SK-N-DZ (cell line): ENCODE measurements at regions not wholly inside any gene's neighbourhood (a gene's known extent, or its start where the extent isn't known, plus 50 kb on each side); places are given as distances from the start of the nearest gene placed in this dataset.
"Not testable (repeated sequence)": the region's sequence is repeated elsewhere in the genome, so short reads cannot be mapped to it uniquely, and the experiment has no call there.

Source experiments
- DNase-seq: peaks from one replicate; pipeline ENCODE4 v3.0.0-alpha.2; 2015; ENCODE audit warnings: low spot score

DNA sequence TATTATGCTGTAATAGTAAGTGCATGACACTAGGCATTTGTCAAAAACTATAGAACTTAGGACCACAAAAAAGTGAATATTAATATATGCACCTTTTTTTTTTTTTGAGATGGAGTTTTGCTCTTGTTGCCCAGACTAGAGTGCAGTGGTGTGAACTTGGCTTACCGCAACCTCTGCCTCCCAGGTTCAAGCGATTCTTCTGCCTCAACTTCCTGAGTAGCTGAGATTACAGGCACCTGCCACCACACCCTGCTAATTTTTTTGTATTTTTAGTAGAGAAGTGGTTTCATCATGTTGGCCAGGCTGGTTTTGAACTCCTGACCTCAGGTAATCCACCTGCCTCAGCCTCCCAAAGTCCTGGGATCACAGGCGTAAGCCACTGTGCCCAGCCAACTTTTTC, 2315.2 kb upstream of the ACO1 start:
- not testable (repeated sequence) for DNase-seq

DNA sequence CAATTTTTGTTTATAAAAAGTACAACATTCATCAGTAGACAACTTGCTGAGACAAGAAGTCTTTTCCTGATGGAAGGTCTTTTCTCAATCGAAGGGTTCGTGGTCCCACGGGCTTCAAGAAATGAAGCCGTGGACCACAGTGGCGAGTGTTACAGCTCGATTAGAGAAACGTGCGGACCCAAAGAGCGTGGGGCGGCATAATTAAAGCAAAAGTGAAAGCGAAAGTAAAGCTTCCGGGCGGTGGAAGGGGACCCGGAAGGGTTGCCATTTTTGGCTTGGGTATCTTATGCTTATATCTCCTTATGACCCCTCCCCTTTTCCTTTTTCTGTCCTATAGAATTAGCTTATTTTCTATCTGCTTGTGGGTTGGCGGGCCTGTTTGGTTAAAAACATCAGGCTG, 2309.4 kb upstream of the ACO1 start:
- DNase-seq, result no peak

DNA sequence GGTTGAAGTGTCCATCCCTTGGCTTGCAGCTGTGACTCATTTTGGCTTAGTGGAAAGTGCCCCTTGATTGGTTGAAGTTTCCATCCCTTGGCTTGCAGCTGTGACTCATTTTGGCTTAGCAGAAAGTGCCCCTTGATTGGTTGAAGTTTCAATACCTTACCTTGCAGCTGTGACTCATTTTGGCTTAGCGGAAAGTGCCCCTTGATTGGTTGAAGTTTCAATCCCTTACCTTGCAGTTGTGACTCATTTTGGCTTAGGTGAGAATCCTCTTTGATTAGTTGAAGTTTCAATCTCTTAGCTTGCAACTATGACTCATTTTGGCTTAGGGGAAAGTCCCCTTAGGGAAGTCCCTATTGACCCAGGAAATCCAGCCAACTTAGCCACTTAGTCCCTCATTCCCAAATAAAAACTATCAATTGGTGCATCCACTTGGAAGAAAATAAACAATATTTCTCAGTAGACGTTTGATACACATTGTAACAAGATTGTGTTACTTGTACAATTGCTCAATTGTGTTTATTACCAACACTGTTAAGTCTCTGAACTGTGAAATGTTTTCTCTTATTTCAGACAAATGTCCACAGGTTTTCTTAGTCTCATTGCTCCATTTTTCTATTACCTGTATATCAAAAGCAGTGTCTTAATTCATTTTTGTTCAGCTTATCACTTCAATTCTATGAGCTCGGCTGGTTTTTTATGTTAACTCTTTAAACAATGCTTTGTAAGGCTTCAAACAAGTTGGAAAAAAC, 2308.8 kb upstream of the ACO1 start:
- no peak for DNase-seq

DNA sequence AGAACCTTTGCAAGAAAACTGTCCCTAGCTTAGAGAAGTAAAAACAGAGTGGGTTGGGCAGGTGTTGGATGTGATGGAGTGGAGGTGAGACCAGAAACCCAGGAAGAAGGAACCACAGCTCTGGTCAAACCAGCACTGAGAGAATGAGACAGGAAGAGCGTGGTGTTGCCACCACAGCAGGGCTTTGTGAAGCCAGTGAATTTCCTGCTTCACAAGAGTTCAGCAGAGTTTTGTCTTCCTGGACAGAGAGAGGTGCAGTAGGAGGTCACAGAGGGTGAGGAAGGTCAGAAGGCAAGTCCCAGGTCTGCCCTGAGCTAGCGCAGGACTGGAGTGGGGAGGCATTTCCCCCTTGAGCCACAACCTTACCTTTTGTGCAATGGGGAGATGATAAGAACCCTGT, 2306.2 kb upstream of the ACO1 start:
- DNase-seq, result no peak

DNA sequence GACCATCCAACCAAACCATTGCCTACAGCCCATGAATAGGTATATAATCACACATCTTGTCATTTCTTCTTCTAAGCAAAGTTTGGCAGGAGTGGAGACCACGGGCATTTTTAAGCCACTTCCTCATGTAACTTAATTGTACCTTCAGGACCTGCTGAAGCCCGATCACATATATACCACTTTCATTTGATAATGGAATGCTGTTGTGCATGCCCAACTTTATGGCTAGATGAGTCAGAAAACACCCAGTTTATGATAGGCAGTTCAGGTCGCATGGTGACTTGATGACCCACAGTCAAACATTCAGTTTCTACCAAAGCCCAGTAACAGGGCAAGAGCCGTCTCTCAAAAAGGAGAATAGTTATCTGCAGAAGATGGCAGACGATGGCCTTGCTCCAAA, 2295.0 kb upstream of the ACO1 start:
- DNase-seq, result no peak

DNA sequence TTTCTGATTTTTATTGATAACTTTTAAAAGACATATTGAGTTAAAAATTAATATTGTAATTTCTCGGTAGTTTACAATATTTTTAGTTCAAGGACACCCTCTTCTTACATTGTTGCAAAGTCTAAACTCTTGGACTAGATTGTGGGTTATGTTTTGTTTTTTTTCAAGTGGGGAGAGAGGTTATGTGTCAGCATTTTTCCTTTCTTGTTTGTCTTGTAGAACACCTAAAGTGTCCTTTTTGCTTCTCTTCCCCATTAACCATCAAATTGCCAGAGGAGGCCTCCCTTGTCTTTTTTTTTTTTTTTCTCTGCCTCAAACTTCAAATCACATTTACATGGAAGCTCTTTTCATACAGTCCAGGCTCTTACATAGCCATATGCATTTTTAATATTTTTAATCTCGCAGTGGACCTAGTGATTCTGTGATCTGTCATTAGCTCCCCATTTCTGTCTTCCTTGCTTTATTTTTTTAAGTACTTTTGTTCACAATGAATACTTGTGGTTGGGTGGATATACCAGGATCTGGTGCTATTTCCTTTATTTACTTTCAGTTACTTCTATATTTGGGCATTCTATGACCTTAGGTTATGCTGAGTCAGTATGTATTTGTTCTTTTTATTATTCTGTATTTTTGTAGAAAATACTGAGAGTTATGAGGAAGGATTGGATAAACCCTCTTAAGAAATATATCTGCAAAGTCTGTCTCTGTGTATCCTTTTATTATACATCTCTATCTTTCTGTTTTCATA, 2280.6 kb upstream of the ACO1 start:
- no peak for DNase-seq

DNA sequence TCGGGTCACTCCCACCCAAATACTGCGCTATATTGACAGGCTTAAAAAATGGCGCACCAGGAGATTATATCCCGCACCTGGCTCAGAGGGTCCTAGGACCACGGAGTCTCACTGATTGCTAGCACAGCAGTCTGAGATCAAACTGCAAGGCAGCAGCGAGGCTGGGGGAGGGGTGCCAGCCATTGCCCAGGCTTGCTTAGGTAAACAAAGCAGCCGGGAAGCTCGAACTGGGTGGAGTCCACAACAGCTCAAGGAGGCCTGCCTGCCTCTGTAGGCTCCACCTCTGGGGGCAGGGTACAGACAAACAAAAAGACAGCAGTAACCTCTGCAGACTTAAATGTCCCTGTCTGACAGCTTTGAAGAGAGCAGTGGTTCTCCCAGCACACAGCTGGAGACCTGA, 2277.3 kb upstream of the ACO1 start:
- not testable (repeated sequence) for DNase-seq

DNA sequence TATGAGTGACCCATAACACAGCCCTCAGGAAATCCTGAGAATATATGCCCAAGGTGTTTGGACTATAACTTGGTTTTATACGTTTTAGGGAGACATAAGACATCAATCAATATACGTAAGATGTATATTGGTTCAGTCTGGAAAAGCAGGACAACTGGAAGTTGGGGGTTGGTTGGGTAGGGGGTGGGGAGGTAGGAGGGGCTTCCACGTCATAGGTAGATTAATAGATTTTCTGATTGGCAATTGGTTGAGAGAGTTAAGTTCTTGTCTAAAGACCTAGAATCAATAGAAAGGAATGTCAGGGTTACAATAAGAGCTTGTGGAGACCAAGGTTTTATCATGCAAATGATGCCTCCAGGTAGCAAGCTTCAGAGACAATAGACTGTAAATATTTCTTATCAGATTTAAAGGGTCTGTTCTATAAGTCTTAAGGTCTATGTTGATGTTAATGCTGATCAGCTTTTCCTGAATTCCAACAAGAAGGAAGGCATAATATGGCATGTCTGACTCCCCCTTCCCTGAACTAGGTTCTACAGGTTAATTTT, 2267.7 kb upstream of the ACO1 start:
- DNase-seq, result no peak

DNA sequence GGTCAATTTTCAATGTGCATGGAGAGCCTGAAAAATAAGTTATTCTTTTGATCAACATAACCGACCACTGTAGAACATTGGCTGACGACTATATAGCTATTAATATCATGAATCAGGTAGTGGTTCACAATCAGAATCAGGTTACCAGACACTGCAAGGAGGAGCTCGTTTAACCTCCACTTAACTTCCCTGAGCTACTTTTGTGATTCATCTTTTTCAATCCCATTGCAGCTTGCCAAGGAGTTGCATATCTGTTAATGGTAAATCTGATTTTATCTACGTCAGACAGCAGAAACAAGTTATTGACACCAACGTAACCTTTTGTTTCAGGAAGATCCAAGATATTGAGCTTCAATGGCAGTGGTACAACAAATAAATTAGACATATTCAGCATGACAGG, 2263.8 kb upstream of the ACO1 start:
- DNase-seq, result no peak

DNA sequence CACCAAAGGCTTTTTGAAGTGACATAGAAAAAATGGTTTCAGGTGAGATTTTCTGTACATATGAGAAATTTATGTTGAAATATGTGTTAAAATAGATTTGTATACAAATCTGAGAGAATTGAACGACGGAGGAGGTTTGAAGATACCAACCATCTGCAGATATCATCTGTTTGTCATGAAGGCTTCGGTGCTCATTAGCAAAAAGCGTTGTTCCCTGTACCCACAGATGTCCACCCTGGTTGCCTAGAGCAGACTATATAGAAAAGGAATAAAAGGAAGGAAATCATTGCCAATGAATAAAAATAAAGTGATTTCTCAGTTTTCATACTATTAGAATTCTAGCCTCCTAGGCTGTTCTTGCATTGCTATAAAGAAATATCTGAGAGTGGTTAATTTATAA, 2262.8 kb upstream of the ACO1 start:
- DNase-seq, result no peak

DNA sequence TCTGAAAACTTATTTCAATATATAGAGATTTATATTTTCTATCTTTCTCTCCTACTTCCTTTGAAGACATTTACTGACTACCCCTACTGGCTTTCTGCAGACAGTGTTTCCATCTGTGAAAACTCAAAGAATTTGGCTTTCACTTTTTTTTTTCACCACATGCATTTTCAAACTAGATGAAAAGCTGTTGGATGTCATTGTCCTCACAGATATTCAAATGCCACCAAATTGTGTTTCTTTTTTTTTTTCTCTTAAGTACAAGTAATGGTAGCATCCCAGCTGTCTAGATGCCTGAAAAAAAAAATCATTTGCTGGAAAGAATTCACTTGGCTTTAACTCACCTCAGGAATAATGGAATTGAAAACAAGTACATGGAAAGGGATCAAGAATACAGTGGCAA, 2258.6 kb upstream of the ACO1 start:
- DNase-seq, result no peak

DNA sequence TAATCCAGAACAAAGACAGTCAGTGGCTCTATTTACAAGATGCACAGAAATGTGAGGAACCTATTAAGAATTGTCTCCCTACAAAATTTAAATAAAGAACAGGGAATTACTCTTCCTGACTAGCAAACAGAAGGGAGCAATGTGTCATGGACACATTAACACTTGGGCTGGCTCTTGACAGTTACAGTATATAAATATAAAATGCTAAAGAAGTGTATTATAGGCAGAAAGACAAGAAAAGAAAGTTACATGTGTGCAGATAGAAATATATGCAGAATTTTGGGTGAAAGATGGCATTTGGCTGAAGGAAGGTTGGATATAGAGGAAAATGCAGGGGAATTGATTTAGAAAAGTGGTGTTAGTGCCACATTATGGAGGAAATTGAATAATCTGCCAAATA, 2257.1 kb upstream of the ACO1 start:
- no peak for DNase-seq

DNA sequence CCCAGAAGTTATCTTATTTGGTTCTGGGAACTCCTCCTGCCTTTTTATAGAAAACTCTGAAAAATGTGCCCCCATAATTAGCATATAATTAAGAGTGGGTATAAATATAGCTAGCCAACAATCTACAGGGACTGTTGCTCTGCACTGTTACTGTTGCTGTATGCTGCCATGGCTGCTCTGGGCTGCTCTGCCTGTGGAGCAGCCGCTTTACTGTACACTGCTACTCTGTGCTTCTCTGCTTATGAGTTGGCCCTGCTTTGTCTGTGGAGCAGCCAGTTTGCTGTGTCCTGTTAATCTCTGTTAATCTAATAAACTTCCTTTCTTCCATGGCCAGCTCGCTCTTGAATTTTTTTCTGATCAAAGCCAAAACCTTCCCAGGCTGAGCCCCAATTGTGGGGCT, 2244.0 kb upstream of the ACO1 start:
- DNase-seq, result peak; percentile 43

DNA sequence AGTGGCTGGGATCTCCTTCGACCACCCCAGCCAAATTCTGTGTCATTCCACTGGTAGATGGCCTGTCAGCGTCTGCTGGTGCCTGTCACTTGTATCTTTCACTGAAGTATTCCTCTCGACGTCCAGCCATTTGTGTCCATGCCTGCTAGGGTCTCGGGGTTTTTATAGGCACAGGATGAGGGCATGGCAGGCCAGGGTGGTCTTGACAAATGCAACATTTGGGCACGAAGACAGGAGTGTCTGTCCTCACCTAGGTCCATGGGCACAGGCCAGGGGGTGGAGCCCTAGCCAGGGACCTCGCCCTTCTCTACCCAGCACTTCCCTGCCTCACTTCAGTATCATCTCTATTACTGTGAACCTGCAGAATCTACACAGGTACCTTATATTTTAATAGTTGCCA, 2223.9 kb upstream of the ACO1 start:
- no peak for DNase-seq

DNA sequence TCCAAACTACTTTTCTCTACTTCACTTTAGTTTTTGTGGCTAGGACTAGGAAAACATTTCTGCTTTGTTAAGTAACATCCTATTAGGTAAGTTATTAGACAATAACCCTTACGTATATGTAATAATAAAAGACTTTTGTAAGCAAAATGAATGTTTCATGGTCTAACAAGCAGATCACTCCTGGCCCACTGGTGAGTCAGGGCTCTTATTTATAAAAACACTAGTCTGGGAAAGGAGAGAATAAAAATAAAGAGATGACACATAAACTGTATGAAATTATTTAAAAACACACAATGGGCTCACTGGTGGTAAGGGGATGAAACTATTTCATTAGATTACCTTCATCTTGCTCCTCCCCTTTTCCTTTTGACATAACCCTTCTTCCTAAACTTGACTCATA, 2212.2 kb upstream of the ACO1 start:
- DNase-seq, result no peak

DNA sequence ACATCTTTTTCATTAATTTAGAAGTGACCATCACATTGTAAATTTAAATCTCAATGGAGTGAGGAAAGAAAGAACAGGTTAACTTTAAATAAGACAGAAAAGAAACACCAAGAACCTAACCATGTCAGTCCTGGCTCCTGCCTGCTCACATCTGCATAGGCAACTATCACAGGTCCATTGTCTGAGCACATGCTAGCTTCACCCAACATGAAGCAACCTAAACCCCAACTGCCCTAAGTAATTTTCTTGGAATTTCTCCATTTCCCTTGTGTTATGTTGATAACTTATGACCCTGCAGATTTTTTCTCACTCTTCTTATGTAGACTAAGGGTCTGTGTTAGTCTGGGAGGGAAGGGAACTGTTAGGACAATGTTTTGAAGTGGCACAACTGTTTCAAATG, 2205.8 kb upstream of the ACO1 start:
- no peak for DNase-seq

DNA sequence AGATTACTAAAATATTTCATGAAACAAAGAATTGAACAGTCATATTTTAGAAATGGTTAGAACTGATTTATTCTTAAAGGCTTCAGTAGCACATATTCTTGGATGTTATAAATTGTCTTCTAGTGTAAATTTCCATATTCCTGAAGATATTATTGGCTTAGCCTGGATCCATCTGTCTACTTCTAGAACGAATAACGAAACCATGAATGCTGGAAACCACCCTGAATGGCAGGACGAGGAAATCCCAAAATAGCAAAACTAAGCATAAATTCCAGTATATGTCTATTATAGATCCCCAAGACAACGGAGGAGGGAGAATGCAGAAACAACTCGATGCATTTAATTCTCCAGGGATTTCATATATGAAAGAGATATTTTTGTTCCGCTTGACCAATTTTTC, 2191.0 kb upstream of the ACO1 start:
- no peak for DNase-seq

DNA sequence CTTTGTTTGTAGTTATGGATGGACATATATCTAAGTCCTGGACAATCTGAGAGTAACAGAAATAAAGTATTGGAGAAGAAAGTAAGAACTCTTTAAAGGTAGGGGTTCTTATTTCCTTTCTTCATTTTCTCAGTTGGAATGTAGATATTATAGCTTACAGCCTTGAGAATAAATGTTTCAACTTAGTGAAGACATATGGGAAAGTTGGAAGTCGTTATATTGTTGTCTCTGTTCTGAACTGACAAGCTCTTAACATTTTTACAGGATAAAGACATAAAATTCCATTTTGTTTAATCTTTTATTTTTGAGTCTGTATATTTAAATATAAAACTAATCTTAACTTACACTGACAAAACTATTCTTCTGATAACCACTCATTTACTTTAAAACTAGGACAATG, 2187.5 kb upstream of the ACO1 start:
- DNase-seq, result no peak

DNA sequence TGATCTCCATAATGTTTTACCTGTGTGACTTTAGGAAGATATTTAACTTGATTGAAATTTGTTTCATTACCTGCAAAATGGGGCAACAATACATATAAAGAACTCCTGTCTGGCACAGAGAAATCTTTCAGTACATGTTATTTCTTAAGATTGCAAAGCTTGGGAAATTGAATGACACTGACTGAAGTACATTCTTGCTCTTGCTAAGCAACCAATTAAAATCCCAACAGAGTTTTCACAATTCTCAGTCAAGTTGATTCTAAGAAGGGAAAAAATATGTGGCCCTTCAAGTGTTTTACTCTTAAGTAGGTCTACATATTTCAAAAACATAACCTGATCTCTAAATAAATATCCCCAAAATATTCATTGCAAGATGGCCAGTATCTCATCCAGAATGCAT, 2187.0 kb upstream of the ACO1 start:
- no peak for DNase-seq

DNA sequence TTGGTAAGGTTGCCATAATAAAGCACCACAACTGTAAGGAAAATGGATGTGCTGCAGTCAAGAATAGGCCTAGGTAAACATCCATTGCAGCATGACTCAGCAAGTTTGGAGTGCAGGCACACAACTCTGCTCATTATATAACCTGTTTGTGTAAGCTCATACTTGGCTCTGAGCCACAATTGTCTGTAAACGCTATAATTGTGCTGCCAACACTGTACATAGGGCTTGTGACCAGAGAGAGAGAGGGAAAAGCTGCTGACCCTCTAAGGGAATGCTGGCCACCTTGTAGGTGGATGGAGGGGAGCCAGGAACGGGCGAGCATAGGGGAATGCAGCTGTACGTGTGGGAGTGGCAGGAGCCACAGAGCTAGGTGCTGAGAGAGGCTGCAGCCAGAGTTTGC, 2186.5 kb upstream of the ACO1 start:
- DNase-seq, result peak; percentile 1

DNA sequence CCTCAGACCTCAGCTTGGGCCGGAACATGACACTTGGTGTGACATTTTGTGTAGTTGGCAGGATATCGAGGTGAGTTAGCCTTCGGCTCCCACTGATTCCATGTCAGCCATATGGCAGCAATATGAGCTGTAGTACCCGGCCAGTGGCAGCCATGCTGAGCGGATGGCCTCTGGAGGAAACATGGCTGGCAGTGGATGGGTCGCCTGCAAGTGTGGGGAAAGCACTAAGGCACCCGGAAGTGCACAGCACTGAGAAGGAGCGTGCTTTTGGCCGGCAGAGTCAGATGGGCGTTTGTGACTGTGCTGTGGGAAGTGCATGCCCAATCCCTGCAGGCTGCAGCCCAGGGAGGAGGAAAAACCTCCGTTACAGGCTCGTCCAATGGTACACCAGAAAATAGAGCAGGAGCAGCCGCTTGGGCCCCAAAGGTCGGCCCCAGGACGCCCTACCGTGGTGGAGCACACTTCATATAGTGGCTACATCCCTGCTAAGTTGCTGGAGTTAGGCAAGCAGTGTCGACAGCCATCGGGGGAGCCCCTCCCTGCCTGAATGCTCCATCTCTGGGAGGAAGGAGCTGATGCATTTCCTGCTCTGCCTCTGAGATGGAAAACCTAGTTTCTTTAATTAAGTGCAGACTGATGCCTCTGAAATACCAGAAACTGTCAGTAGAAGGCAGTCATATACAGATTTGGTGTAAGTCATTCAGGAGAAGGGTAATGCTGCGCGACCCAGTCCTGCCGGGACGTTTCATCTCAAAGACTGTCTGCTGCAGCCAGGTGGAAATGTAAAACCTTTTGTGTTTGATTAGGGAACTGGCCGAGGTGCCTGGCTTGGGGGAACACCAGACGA, 2185.8 kb upstream of the ACO1 start:
- DNase-seq, result no peak

DNA sequence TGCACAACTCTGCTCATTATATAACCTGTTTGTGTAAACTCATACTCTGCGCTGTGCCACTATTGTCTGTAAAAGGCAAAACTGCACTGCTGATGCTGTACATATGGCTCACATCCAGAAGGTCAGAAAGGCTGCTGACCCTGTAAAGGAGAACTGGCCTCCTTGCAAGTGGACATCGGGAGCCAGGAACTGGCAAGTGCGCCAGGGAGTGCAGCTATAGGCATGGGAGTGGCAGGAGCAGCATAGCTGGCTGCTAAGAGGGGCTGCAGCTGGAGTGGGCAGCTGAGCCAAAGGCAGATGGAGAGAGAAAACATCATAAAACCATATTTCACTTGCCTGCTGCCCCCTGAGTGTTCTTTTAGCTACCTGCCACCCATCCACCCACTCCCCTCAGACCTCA, 2183.4 kb upstream of the ACO1 start:
- no peak for DNase-seq
